ENCODE measurements at regions not wholly inside any gene's neighbourhood (a gene's known extent, or its start where the extent isn't known, plus 50 kb on each side); places are given as distances from the start of the nearest gene placed in this dataset.
"Not testable (repeated sequence)": the region's sequence is repeated elsewhere in the genome, so short reads cannot be mapped to it uniquely, and the experiment has no call there.

GRCh38 chr3:170814822-170815221 lies 55.2 kb downstream of the RPL22L1 start:
- no peak for DNase-seq

DNA sequence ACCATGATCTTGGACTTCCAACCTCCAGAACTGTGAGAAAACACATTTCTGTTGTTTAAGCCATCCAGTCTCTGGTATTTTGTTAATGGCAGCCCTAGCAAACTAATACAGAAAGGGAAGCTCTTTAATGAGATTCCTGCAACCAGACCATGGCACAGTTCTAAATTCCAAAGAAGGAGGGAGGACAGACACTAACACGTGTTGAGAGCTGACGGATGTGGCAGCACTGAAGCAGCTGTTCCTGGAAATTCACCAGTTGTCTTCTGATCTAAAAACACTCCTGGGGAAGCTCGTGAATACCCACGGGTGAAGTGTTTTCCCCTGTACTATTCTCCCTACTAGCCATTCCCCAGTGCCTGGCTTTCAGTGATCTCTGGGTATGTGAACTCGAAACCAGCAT lies 56.7 kb downstream of the RPL22L1 start:
- DNase-seq, result no peak

GRCh38 chr3:170811928-170812591 lies 57.9 kb downstream of the RPL22L1 start:
- peak; percentile 59 to 79 for DNase-seq

- DNase-seq, result no peak
Observed at GRCh38 chr3:170811515-170811914, 58.5 kb downstream of the RPL22L1 start.

DNA sequence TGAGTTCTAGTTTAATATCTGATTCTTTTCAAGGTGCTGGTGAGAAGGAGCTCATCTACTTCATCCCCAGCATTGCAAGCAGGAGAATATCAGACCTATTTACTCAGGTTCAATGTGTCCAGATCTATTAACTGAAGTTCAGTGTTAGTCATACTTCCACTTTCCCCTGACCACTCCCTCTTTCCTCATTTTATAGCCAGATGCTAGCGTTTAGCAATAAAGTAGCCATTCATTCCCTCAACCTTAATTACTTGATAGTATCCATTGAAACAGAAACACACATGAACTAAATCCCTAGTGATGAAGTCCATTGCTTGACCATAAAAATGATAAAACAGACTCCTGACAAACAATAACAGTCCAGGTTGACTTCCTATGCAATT lies 60.0 kb downstream of the RPL22L1 start:
- DNase-seq, result no peak

DNA sequence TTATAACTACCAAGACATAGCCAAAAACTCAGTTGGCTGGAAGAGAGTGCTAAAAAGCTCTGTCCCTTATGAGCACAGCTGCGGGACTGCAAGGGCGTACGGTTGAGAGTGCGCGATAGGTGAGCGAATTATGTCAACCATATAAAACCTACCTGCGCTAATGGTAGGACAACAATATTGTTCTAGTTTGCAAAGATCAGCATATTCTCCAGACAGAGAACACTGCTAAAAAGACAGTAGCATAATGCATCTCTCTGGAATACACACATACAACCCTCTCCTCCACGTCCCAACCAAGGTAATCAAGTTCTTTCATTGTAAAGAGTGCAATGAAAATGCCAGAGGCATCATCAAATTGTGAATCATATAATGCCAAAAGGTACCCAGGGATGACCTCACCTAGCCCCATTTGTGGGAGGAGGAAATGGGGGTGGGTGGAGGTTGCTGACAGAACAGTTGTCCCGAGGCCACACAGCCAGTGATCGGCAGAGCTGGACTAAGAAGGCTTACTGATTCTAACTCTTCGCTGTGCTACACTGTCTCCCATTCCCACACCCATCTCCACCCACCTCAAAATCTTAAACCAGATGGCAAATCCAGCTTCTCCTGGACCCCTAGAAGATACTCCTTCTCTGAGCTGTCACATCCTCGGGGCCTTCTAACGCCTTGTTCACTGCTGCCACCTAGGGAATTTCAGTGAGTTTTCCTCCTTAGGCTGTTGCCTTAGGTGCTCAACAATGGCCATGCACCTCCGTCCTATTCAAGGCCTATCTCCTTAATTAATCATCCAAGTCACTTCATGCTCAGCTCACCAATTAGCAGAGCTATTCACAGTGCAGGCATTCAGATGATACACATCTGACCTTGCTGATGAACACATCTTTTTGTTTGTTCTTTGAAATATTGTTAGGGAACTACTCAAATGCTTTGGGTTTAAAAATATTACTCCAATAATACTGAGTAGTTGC lies 60.7 kb downstream of the RPL22L1 start:
- DNase-seq, result no peak

DNA sequence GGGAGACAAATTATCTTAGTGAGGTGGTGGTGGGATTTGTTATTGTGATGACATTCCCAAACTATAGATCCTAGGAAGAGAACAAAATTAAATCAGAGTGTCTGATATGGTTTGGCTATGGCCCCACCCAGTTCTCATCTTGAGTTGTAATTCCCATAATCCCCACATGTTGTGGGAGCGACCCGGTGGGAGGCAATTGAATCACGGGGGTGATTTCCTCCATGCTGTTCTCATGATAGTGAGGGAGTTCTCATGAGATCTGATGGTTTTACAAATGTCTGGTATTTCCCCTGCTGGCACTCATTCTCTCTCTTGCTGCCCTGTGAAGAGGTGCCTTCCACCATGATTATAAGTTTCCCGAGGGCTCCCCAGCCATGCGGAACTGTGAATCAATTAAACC lies 62.0 kb downstream of the RPL22L1 start:
- DNase-seq, result no peak

GRCh38 chr3:170806676-170807075 lies 63.3 kb downstream of the RPL22L1 start:
- no peak for DNase-seq

GRCh38 chr3:170806141-170806540 lies 63.9 kb downstream of the RPL22L1 start:
- DNase-seq, result no peak

DNA sequence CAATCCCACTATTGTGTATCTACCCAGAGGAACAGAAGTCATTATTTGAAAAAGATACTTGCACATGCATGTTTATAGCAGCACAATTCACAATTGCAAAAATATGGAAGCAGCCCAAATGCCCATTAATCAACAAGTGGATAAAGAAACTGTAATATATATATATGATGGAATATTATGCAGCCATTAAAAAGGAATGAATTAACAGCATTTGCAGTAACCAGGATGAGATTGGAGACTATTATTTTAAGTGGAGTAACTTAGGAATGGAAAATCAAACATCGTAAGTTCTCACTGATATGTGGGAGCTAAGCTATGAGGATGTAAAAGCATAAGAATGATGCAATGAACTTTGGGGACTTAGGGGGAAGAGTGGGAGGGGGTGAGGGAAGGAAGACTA lies 64.7 kb downstream of the RPL22L1 start:
- DNase-seq, result not testable (repeated sequence)

GRCh38 chr3:170804634-170805033 lies 65.4 kb downstream of the RPL22L1 start:
- not testable (repeated sequence) for DNase-seq

DNA sequence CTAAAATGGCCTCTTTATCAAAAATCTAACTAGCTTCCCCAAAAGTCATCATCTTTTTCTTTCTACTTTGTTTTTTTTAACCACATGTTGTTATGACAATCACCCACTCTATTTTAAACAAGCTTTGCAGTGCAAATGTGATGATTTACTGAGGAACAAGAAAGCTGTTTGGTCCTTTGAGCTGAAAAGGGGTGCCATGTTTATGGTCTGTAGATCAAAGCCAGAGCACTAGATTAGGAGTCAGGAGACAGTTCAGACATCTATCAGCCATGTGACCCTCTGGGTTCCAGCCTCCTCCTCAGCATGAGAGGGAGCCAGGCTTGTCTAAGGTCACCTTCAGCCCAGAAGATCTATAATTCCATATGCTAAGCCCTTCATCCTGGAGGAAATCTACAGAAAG lies 65.9 kb downstream of the RPL22L1 start:
- DNase-seq, result no peak

- no peak for DNase-seq
Observed at GRCh38 chr3:170802164-170803151, 67.5 kb downstream of the RPL22L1 start.

DNA sequence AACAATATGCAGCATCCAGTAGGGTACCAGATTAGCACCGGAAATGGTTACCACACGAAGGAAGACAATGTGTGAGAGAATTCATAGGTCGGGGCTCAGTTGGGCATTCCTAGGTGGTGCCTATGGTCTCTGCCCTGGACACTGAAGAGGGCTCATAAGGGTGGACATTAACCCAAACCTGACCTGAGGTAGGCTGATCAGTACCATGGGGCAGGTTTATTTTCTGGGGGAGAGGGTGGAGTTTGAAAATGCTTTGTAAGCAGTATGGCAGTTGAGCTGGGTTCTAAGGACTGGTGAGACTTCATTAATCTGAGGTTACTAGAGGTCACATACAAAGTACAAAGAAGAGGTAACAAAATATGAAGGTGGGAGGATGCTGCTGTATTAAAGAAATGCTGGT lies 68.4 kb downstream of the RPL22L1 start:
- DNase-seq, result no peak

DNA sequence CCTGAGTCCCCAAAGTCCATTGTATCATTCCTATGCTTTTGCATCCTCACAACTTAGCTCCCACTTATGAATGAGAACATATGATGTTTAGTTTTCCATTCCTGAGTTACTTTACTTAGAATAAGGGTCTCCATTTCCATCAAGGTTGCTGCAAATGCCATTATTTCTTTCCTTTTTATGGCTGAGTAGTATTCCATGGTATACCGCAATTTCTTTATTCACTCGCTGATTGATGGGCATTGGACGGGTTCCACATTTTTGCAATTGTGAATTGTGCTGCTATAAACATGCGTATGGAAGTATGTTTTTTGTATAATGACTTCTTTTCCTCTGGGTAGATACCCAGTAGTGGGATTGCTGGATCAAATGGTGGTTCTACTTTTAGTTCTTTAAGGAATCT lies 69.7 kb downstream of the RPL22L1 start:
- not testable (repeated sequence) for DNase-seq

- no peak for DNase-seq
Observed at GRCh38 chr3:170799009-170799408, 71.0 kb downstream of the RPL22L1 start.

DNA sequence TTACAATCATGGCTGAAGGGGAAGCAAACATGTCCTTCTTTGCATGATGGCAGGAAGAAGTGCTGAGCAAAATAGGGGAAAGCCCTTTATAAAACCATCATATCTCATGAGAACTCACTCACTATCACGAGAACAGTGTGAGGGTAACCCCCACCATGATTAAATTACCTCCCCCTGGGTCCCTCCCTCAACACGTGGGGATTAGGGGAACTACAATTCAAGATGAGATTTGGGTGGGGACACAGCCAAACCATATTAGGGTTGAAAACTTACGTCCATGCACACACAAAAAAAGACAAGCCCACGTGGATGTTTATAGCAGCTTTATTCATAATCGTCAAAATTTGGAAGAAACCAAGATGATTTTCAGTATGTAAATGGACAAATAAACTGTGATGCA lies 72.3 kb downstream of the RPL22L1 start:
- DNase-seq, result no peak

DNA sequence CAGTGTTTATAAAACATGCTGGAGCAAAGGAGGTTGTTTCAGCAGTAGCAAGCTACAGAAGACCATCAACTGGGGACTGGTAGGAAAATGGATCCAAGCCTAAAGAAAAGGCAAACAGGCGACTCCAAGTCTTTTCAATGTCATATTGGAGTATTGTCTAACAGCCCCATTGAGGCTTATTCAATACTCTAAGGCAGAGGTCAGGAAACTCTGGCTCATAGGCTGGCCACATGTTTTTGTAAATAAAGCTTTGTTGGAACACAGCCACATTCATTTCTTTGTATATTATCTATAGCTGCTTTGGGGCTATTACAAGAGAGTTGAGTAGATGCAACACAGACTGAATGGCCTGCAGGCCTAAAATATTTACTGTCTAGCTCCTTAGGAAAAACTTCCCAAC lies 77.5 kb downstream of the RPL22L1 start:
- DNase-seq, result no peak

- no peak for DNase-seq
Observed at GRCh38 chr3:170790647-170791046, 79.3 kb downstream of the RPL22L1 start.

DNA sequence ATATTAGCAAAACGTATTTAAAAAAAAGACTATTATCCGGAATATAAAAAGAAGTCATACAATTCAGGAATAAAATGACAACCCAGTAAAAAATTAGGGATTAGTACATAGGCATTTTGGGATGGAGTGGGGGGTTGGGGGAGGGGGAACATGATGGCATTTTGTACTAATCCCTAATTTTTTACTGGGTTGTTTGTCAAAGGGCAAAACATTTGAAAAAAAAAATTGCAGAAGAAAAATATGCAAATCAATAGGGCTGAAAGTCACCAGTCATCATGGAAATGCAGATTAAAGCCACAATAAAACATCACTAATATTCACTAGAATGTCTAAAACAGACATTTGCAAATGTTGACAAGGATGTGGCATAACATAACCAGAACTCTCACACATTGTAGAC lies 82.5 kb downstream of the RPL22L1 start:
- DNase-seq, result no peak

DNA sequence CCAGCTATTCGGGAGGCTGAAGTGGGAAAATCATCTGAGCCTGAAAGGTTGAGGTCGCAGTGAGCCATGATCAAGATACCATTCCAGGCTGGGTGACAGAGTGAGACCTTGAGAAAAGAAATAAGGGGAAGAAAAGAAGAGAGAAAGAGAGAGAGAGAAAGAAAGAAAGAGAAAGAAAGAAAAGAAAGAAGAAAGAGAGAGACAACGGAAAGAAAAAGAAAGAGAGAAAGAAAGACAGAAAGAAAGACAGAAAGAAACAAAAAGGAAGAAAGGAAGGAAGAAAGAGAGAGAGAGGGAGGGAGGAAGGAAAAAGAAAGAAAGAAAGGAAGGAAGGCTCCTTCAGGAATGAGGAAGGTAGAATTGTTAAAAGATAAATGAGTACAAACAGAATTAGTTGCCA lies 84.5 kb downstream of the RPL22L1 start:
- DNase-seq, result no peak

DNA sequence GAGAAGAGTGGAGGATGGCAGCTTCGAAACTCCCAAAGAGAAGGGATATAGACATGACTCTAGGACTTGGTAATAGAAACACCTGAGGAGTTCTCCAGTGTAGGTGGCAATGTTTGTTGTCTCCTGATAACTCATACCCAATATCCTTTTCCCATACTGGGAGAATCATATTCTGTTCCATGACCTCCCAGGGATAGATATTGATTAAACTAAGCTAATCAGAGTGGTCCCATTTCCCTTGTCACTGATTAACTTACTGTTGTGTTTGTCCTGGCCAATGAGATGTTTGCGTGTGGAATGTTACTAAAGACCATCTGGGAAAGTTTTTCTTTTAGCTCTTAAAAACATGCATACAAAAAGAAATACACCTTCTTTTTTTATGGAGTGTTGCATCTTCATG lies 85.6 kb downstream of the RPL22L1 start:
- DNase-seq, result no peak

DNA sequence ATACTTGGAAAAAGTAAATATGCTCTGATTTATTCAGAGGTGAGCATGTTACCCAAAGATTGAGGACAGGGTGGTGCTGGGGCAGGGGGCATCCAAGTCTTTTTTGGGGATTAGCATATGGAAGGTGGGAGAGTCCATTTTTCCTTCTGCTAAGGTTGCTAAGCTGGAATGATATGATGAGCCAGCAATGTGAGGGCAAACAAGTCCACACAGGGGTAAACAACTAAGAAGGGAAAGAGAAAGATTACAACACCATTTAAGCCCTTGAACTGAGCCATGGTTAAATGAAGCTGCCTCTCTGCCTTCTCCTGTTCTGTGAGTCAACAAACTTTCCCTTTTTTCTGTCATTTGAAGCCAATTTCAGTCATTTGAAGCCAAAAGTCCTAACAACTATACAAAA lies 89.0 kb downstream of the RPL22L1 start:
- DNase-seq, result no peak
